ENCODE measurements at regions not wholly inside any gene's neighbourhood (a gene's known extent, or its start where the extent isn't known, plus 50 kb on each side); places are given as distances from the start of the nearest gene placed in this dataset.

- TF ChIP-seq, protein P1, sequence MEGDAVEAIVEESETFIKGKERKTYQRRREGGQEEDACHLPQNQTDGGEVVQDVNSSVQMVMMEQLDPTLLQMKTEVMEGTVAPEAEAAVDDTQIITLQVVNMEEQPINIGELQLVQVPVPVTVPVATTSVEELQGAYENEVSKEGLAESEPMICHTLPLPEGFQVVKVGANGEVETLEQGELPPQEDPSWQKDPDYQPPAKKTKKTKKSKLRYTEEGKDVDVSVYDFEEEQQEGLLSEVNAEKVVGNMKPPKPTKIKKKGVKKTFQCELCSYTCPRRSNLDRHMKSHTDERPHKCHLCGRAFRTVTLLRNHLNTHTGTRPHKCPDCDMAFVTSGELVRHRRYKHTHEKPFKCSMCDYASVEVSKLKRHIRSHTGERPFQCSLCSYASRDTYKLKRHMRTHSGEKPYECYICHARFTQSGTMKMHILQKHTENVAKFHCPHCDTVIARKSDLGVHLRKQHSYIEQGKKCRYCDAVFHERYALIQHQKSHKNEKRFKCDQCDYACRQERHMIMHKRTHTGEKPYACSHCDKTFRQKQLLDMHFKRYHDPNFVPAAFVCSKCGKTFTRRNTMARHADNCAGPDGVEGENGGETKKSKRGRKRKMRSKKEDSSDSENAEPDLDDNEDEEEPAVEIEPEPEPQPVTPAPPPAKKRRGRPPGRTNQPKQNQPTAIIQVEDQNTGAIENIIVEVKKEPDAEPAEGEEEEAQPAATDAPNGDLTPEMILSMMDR (IDR thresholded peaks at IDR 0.05), result no peak
- no peak for TF ChIP-seq POLR2A (IDR thresholded peaks at IDR 0.05)
Measured at GRCh38 chr6:85866370-85866730, 223.7 kb upstream of the SYNCRIP start.

Data from right lobe of liver (tissue), 4 donors.